Upper lobe of left lung (tissue), 6 donors: ENCODE measurements at regions not wholly inside any gene's neighbourhood (a gene's known extent, or its start where the extent isn't known, plus 50 kb on each side); places are given as distances from the start of the nearest gene placed in this dataset.

Experiments used
- ATAC-seq, 2 donors: fragments of 200-7000 bp; cut with Tn5 transposase; one replicate each; pipeline ENCODE4 v1.9.1; 2022; ENCODE audit warnings: mild to moderate bottlenecking in 2 of 2, moderate library complexity in 2 of 2; ENCODE audit not compliant: low FRiP score in 2 of 2
- DNase-seq, 2 donors: peaks; one replicate each; pipeline ENCODE4 v3.0.0-alpha.2; 2019 to 2020
- H3K27ac ChIP-seq, 4 donors: fragments of 200-600 bp; sonication (generic); one replicate each; pipeline ENCODE4 v1.5.1; 2016 to 2019
- H3K27me3 ChIP-seq, 4 donors: fragments of 200-600 bp; sonication (generic); one replicate each; pipeline ENCODE4 v1.5.1; 2017 to 2019
- H3K36me3 ChIP-seq, 4 donors: fragments of 200-600 bp; sonication (generic); one replicate each; pipeline ENCODE4 v1.5.1; 2016 to 2019
- H3K4me1 ChIP-seq, 4 donors: fragments of 200-600 bp; sonication (generic); one replicate each; pipeline ENCODE4 v1.5.1; 2018 to 2019
- H3K4me3 ChIP-seq, 4 donors: fragments of 200-600 bp; sonication (generic); one replicate each; pipeline ENCODE4 v1.5.1; 2017 to 2019; ENCODE audit warnings: mild to moderate bottlenecking in 2 of 4, moderate library complexity in 1 of 4
- H3K9me3 ChIP-seq, 4 donors: fragments of 200-600 bp; sonication (generic); one replicate each; pipeline ENCODE4 v1.5.1; 2018 to 2019
- EP300 ChIP-seq, 4 donors: sonication (generic); formaldehyde crosslinking; IDR thresholded peaks; one replicate each; pipeline ENCODE4 v1.5.1; 2017; ENCODE audit warnings: antibody characterized with exemption in 4 of 4, control low read depth in 2 of 4
- POLR2A ChIP-seq, 4 donors: fragments of 450-650 bp; IDR thresholded peaks; one replicate each; pipeline ENCODE4 v1.5.1; 2016 to 2017; ENCODE audit warnings: antibody characterized with exemption in 4 of 4, mild to moderate bottlenecking in 2 of 4
- POLR2AphosphoS5 ChIP-seq, 2 donors: sonication (generic); formaldehyde crosslinking; IDR thresholded peaks; one replicate each; pipeline ENCODE4 v1.5.1; 2017; ENCODE audit warnings: antibody characterized with exemption in 2 of 2
- WGBS, 2 donors: methylation state at CpG; one replicate each; pipeline ENCODE4 v1.1.5; 2017 to 2018; 5-methylcytosine and 5-hydroxymethylcytosine counted together
- TF ChIP-seq, protein P1 (sequence below), 6 experiments: fragments of 450-650 bp in 4 of 6; fragments of 200-600 bp in 2 of 6; sonication (generic) in 2 of 6; IDR thresholded peaks; one replicate each; pipeline ENCODE4 v1.5.1; 2016 to 2019; ENCODE audit warnings: antibody characterized with exemption in 6 of 6
- donor health status: DM: no; HTN: no; CAD: no; lungs with moderate emphysema.
- donor health status: DM: no; HTN: yes; CAD: no; lungs with severe emphysema.

GRCh38 chr2:6640621-6641015 is 225.1 kb downstream of the CMPK2 start:
- 79 to 86% methylated on average over 1 of the region's 1 CpG for WGBS, 2 donors
- no peaks in the 10 kb centered on the region for H3K4me1 ChIP-seq
- no peak overlapping the region for H3K4me3 ChIP-seq
- H3K27ac ChIP-seq: no peak overlapping the region
- no peak for DNase-seq
- ATAC-seq: no peak
- TF ChIP-seq EP300 (IDR thresholded peaks at IDR 0.05) (no peak), POLR2AphosphoS5 (IDR thresholded peaks at IDR 0.05) (no peak), POLR2A (IDR thresholded peaks at IDR 0.05) (no peak)
- TF ChIP-seq, protein P1, sequence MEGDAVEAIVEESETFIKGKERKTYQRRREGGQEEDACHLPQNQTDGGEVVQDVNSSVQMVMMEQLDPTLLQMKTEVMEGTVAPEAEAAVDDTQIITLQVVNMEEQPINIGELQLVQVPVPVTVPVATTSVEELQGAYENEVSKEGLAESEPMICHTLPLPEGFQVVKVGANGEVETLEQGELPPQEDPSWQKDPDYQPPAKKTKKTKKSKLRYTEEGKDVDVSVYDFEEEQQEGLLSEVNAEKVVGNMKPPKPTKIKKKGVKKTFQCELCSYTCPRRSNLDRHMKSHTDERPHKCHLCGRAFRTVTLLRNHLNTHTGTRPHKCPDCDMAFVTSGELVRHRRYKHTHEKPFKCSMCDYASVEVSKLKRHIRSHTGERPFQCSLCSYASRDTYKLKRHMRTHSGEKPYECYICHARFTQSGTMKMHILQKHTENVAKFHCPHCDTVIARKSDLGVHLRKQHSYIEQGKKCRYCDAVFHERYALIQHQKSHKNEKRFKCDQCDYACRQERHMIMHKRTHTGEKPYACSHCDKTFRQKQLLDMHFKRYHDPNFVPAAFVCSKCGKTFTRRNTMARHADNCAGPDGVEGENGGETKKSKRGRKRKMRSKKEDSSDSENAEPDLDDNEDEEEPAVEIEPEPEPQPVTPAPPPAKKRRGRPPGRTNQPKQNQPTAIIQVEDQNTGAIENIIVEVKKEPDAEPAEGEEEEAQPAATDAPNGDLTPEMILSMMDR (IDR thresholded peaks at IDR 0.05): no peak
- no peaks in the 10 kb centered on the region for H3K9me3 ChIP-seq
- no peaks in the 10 kb centered on the region for H3K27me3 ChIP-seq
- H3K36me3 ChIP-seq: no peaks in the 10 kb centered on the region

DNA sequence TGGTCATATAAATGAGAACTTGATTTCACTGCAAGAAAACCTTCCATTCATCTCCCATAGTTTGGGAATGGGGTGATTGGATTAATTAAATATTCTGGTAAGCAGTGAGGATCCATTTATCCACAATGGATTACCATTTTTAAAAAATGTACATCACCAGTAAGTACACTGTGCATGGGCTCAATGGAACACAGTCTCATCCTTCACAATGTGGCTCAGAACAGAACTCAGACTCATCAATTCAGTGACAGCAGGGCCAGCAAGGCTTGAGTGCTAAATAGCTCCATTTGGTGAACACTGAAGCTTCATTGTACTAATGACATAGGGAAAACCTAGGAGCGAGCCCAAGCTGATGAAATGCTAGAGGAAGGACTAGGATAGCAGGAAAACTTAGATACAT is 223.8 kb downstream of the CMPK2 start:
- H3K36me3 ChIP-seq: no peaks in the 10 kb centered on the region
- no peaks in the 10 kb centered on the region for H3K9me3 ChIP-seq
- no peak overlapping the region for H3K27ac ChIP-seq
- H3K4me1 ChIP-seq: no peaks in the 10 kb centered on the region
- ATAC-seq (no peak), DNase-seq (no peak)
- WGBS, 2 donors: 82 to 84% methylated on average over 1 of the region's 1 CpG
- no peak overlapping the region for H3K4me3 ChIP-seq
- TF ChIP-seq, protein P1 (IDR thresholded peaks at IDR 0.05): no peak
- TF ChIP-seq EP300 (IDR thresholded peaks at IDR 0.05) (no peak), POLR2A (IDR thresholded peaks at IDR 0.05) (no peak)
- H3K27me3 ChIP-seq: no peaks in the 10 kb centered on the region

DNA sequence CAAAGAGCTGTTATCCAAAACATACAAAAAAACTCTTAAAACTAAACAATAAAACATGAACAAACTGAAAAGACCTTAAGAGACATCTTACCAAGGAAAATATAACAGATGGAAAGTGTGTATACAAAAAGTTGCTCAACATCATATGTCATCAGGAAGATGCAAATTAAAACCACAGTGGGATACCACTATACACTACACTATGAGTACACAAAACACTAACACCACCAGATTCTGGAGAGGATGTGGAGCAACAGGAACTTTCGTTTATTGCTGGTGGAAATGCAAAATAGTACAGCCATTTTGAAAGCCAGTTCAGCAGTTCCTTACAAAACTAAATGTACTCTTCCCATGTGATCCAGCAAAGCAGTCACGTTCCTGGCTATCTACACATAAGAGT is 221.4 kb downstream of the CMPK2 start:
- 74 to 78% methylated on average over 2 of the region's 2 CpGs for WGBS, 2 donors
- H3K27me3 ChIP-seq: no peaks in the 10 kb centered on the region
- ATAC-seq (no peak), DNase-seq (no peak)
- no peak overlapping the region for H3K27ac ChIP-seq
- H3K4me3 ChIP-seq: no peak overlapping the region
- H3K36me3 ChIP-seq: no peaks in the 10 kb centered on the region
- TF ChIP-seq POLR2AphosphoS5 (IDR thresholded peaks at IDR 0.05) (no peak), EP300 (IDR thresholded peaks at IDR 0.05) (no peak), POLR2A (IDR thresholded peaks at IDR 0.05) (no peak)
- TF ChIP-seq, protein P1 (IDR thresholded peaks at IDR 0.05): no peak
- no peaks in the 10 kb centered on the region for H3K4me1 ChIP-seq
- H3K9me3 ChIP-seq: no peaks in the 10 kb centered on the region

GRCh38 chr2:6645004-6645403 is 220.7 kb downstream of the CMPK2 start:
- no peak for ATAC-seq
- H3K9me3 ChIP-seq: no peaks in the 10 kb centered on the region
- no peaks in the 10 kb centered on the region for H3K36me3 ChIP-seq
- TF ChIP-seq, protein P1 (IDR thresholded peaks at IDR 0.05): no peak
- TF ChIP-seq POLR2A (IDR thresholded peaks at IDR 0.05) (no peak), POLR2AphosphoS5 (IDR thresholded peaks at IDR 0.05) (no peak), EP300 (IDR thresholded peaks at IDR 0.05) (no peak)
- H3K27me3 ChIP-seq: no peaks in the 10 kb centered on the region
- DNase-seq: no peak
- WGBS, 2 donors: 90 to 92% methylated on average over 1 of the region's 1 CpG
- no peaks in the 10 kb centered on the region for H3K4me1 ChIP-seq
- no peak overlapping the region for H3K27ac ChIP-seq
- H3K4me3 ChIP-seq: no peak overlapping the region

DNA sequence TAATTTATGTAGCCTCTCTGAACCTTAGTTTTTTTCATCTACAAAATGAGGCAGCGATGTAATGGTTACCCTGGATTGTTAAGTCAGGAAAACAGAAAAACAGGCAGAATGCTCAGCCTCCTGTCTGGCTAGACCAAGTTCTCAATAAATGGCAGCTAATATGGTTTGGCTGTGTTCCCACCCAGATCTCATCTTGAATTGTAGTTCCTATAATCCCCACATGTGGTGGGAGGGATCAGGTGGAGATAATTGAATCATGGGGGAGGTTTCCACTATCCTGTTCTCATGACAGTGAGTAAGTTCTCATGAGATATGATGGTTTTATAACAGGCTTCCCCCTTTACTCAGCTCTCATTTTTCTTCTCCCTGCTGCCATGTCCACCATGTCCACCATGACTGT is 220.0 kb downstream of the CMPK2 start:
- H3K4me3 ChIP-seq: no peak overlapping the region
- ATAC-seq (no peak), DNase-seq (no peak)
- H3K36me3 ChIP-seq: no peaks in the 10 kb centered on the region
- WGBS, 2 donors: 95 to 100% methylated on average over 1 of the region's 1 CpG
- no peak for TF ChIP-seq POLR2A (IDR thresholded peaks at IDR 0.05)
- no peak for TF ChIP-seq POLR2AphosphoS5 (IDR thresholded peaks at IDR 0.05)
- TF ChIP-seq EP300 (IDR thresholded peaks at IDR 0.05): no peak
- TF ChIP-seq, protein P1 (IDR thresholded peaks at IDR 0.05): no peak
- no peaks in the 10 kb centered on the region for H3K27me3 ChIP-seq
- H3K9me3 ChIP-seq: no peaks in the 10 kb centered on the region
- no peak overlapping the region for H3K27ac ChIP-seq
- H3K4me1 ChIP-seq: no peaks in the 10 kb centered on the region
